K562 (cell line): ENCODE measurements at regions not wholly inside any gene's neighbourhood (a gene's known extent, or its start where the extent isn't known, plus 50 kb on each side); places are given as distances from the start of the nearest gene placed in this dataset.
"Not testable (repeated sequence)": the region's sequence is repeated elsewhere in the genome, so short reads cannot be mapped to it uniquely, and the experiment has no call there.

Experiments
- ATAC-seq: fragments of 200-7000 bp; cut with Tn5 transposase; 3 replicates; pipeline ENCODE4 v1.9.1; 2020; ENCODE audit warnings: moderate library complexity
- BruUV-seq: library from RNA; stranded (reverse); fragments of 400-500 nt; replicated peaks from 2 replicates; lab custom pipeline; 2021; lab: Mats Ljungman, UMichigan
- CTCF ChIA-PET: fragments of 300-600 bp; formaldehyde crosslinking; extraction: SDS; loops from one replicate; lab custom pipeline; 2021; ENCODE audit warnings: low intra/inter-chr PET ratio; lab: Yijun Ruan, JAX
- POLR2A ChIA-PET: fragments of 300-600, 350-650 bp; sonication (Branson Sonifier 250); formaldehyde crosslinking; extraction: SDS; loops from one replicate; lab custom pipeline; 2021; ENCODE audit warnings: antibody characterized with exemption, inconsistent platforms; lab: Yijun Ruan, JAX
- DNase-seq, 4 experiments: peaks; one replicate each; pipeline versions ENCODE4 v3.0.0 to v3.0.0-alpha.2; 2011 to 2018; ENCODE audit warnings: low spot score in 3 of 4, mixed read lengths in 3 of 4; ENCODE audit errors: extremely low read depth in 1 of 4
- FAIRE-seq: peaks from 2 replicates; lab custom pipeline; 2011; peaks lifted over from hg19 to GRCh38; lab: Jason Lieb, UNC
- H2AFZ ChIP-seq: 2 replicates; pipeline ENCODE4 v1.6.0; 2011; ENCODE audit warnings: low read depth, low read length, control low read depth, inconsistent platforms
- H3K27ac ChIP-seq: fragments of 200-600 bp; 3 replicates; pipeline ENCODE4 v1.8.0; 2011; ENCODE audit warnings: low read depth, mild to moderate bottlenecking, control low read depth, inconsistent platforms, low read length, moderate library complexity, mixed read lengths; ENCODE audit errors: extremely low read depth
- H3K27me3 ChIP-seq, 2 experiments: fragments of 300-600 bp in 1 of 2; 2 replicates in 1 of 2; 3 replicates in 1 of 2; pipeline versions ENCODE4 v1.6.0 to v1.8.0; 2011; ENCODE audit warnings: inconsistent platforms in 2 of 2, low read length in 2 of 2, mild to moderate bottlenecking in 1 of 2, mixed read lengths in 1 of 2, moderate library complexity in 1 of 2; ENCODE audit not compliant: control insufficient read depth in 2 of 2, insufficient read depth in 2 of 2
- H3K36me3 ChIP-seq: fragments of 300-600 bp; 3 replicates; pipeline ENCODE4 v1.8.0; 2011; ENCODE audit warnings: mild to moderate bottlenecking, low read length, inconsistent platforms; ENCODE audit not compliant: control insufficient read depth, insufficient read depth
- H3K4me1 ChIP-seq, 2 experiments: fragments of 200-600 bp in 1 of 2; replicated peaks in 1 of 2; 2 replicates in 1 of 2; 3 replicates in 1 of 2; pipeline versions ENCODE4 v1.5.1 to v1.8.0; 2011; ENCODE audit warnings: inconsistent platforms in 2 of 2, low read length in 2 of 2, mild to moderate bottlenecking in 1 of 2, mixed read lengths in 1 of 2, moderate library complexity in 1 of 2; ENCODE audit not compliant: control insufficient read depth in 2 of 2, insufficient read depth in 2 of 2
- H3K4me2 ChIP-seq: 2 replicates; pipeline ENCODE4 v1.6.1; 2011; ENCODE audit warnings: low read length, control low read depth, inconsistent platforms, mixed read lengths; ENCODE audit not compliant: insufficient read depth
- H3K4me3 ChIP-seq: fragments of 200-600 bp; sonication (generic), shearing (Covaris generic); 2 replicates; pipeline ENCODE4 v1.5.1; 2016; ENCODE audit warnings: control low read depth, inconsistent platforms
- H3K79me2 ChIP-seq: fragments of 200-600 bp; 3 replicates; pipeline ENCODE4 v1.8.0; 2011; ENCODE audit warnings: low read length, inconsistent platforms; ENCODE audit not compliant: control insufficient read depth, insufficient read depth
- H3K9ac ChIP-seq, 2 experiments: 2 replicates each; pipeline versions ENCODE4 v1.6.0 to v1.6.1; 2011; ENCODE audit warnings: low read depth in 2 of 2, low read length in 2 of 2, control low read depth in 1 of 2, inconsistent platforms in 1 of 2, mild to moderate bottlenecking in 1 of 2, mixed read lengths in 1 of 2; ENCODE audit not compliant: insufficient read depth in 1 of 2
- H3K9me1 ChIP-seq: one replicate; pipeline ENCODE4 v1.6.0; 2011; ENCODE audit warnings: inconsistent platforms, mild to moderate bottlenecking, low read length, moderate library complexity; ENCODE audit not compliant: control insufficient read depth, insufficient read depth
- H3K9me3 ChIP-seq: replicated peaks from 2 replicates; pipeline ENCODE4 v1.5.1; 2011; ENCODE audit warnings: low read depth, low read length, inconsistent platforms; ENCODE audit not compliant: control insufficient read depth, insufficient read depth
- H4K20me1 ChIP-seq: replicated peaks from 2 replicates; pipeline ENCODE4 v1.6.1; 2011; ENCODE audit warnings: low read length, inconsistent platforms, mixed read lengths; ENCODE audit not compliant: control insufficient read depth, insufficient read depth
- whole genome bisulfite sequencing: fragments of 100-300 bp; shearing (Covaris generic); methylation state at CpG from one replicate; pipeline ENCODE4 v1.1.6; 2016; ENCODE audit warnings: low coverage, mixed read lengths; ENCODE audit not compliant: insufficient coverage; ENCODE audit errors: missing lambda C conversion rate; 5-methylcytosine and 5-hydroxymethylcytosine counted together
- in situ Hi-C: fragments of 300-500 bp; cut with MboI; formaldehyde crosslinking; loops from 4 replicates; pipeline ENCODE4 v1.15.0; 2018; ENCODE audit warnings: inconsistent platforms, mixed read lengths
- intact Hi-C: fragments of 100-400 bp; cut with micrococcal nuclease; formaldehyde crosslinking; loops from 2 replicates; pipeline ENCODE4 v1.14.2; 2022

GRCh38 chr1:83263808-83264207 is 735.1 kb downstream of the TTLL7 start:
- intact Hi-C loops, H3K27me3 ChIP-seq, H3K4me2 ChIP-seq, BruUV-seq, CTCF ChIA-PET, H3K9me1 ChIP-seq, DNase-seq, ATAC-seq, H2AFZ ChIP-seq, H3K9ac ChIP-seq, FAIRE-seq, H3K36me3 ChIP-seq, POLR2A ChIA-PET, H3K4me1 ChIP-seq, H3K4me3 ChIP-seq, H4K20me1 ChIP-seq, H3K27ac ChIP-seq, in situ Hi-C loops, H3K9me3 ChIP-seq, H3K79me2 ChIP-seq: not testable (repeated sequence)
- WGBS: 0% methylated on average over 7 of the region's 14 CpGs

GRCh38 chr1:83251687-83252086 is 747.2 kb downstream of the TTLL7 start:
- H2AFZ ChIP-seq, ATAC-seq, CTCF ChIA-PET, H3K9me1 ChIP-seq, FAIRE-seq, H3K79me2 ChIP-seq, intact Hi-C loops, H3K4me3 ChIP-seq, POLR2A ChIA-PET, H3K27me3 ChIP-seq, H3K36me3 ChIP-seq, H3K4me2 ChIP-seq, H3K4me1 ChIP-seq, BruUV-seq, DNase-seq, H3K27ac ChIP-seq, in situ Hi-C loops, H3K9ac ChIP-seq, H4K20me1 ChIP-seq, H3K9me3 ChIP-seq: not testable (repeated sequence)
- WGBS: 0% methylated on average over 2 of the region's 4 CpGs

- H4K20me1 ChIP-seq, H3K4me3 ChIP-seq, in situ Hi-C loops, H3K4me1 ChIP-seq, POLR2A ChIA-PET, H3K27ac ChIP-seq, FAIRE-seq, DNase-seq, H3K9ac ChIP-seq, H3K9me3 ChIP-seq, H3K9me1 ChIP-seq, H3K36me3 ChIP-seq, ATAC-seq, CTCF ChIA-PET, H3K27me3 ChIP-seq, intact Hi-C loops, BruUV-seq, H2AFZ ChIP-seq, H3K79me2 ChIP-seq, H3K4me2 ChIP-seq: not testable (repeated sequence)
- 0% methylated on average over 3 of the region's 3 CpGs for WGBS
These were observed 752.2 kb downstream of the TTLL7 start for GRCh38 chr1:83246780-83247179.

DNA sequence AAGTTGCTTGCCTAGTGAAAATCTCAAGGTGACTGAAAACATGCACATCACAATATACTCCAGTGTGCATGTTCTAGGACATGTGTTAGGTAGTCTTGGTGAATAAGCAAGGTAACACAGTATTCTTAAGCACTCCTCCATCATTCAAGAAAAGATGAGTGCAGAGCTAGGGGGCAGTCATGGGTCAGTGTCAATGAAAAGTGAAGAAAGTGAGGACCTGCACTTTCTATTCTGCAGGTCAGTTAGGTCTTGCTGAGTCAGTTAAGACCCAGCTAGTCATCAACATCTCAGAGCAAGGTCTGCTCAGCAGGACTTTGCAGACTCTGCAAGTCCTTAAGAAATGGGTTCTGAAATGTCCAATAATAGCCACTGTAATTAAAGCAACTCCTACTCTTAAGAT is 754.1 kb downstream of the TTLL7 start:
- FAIRE-seq, intact Hi-C loops, H3K4me1 ChIP-seq: not testable (repeated sequence)

More for the DNA sequence above, 754.1 kb downstream of the TTLL7 start:
- H3K9ac ChIP-seq, POLR2A ChIA-PET, BruUV-seq, H4K20me1 ChIP-seq, CTCF ChIA-PET, DNase-seq, H3K9me3 ChIP-seq, H3K36me3 ChIP-seq, H3K4me2 ChIP-seq, H3K9me1 ChIP-seq, H3K27me3 ChIP-seq, H3K4me3 ChIP-seq, in situ Hi-C loops, ATAC-seq, H3K27ac ChIP-seq, H2AFZ ChIP-seq, H3K79me2 ChIP-seq: not testable (repeated sequence)
